ENCODE measurements at regions not wholly inside any gene's neighbourhood (a gene's known extent, or its start where the extent isn't known, plus 50 kb on each side); places are given as distances from the start of the nearest gene placed in this dataset.

GRCh38 chr12:116382686-116383530, 105.4 kb upstream of the MED13L start:
- no peak for DNase-seq

GRCh38 chr12:116384175-116384574, 106.7 kb upstream of the MED13L start:
- no peak for DNase-seq

GRCh38 chr12:116384691-116385485, 107.4 kb upstream of the MED13L start:
- no peak for DNase-seq

GRCh38 chr12:116385486-116386217, 108.2 kb upstream of the MED13L start:
- no peak for DNase-seq

- no peak for DNase-seq
These were observed 111.8 kb upstream of the MED13L start for GRCh38 chr12:116389326-116389725.

GRCh38 chr12:116389990-116390389, 112.5 kb upstream of the MED13L start:
- DNase-seq = no peak

- no peak for DNase-seq
These were observed 113.2 kb upstream of the MED13L start for GRCh38 chr12:116390401-116391335.

- DNase-seq = no peak
These were observed 114.0 kb upstream of the MED13L start for GRCh38 chr12:116391501-116391900.

- DNase-seq = no peak
These were observed 114.6 kb upstream of the MED13L start for GRCh38 chr12:116392061-116392460.

- no peak for DNase-seq
These were observed 115.8 kb upstream of the MED13L start for GRCh38 chr12:116393255-116393654.

- DNase-seq = no peak
These were observed 116.6 kb upstream of the MED13L start for GRCh38 chr12:116393859-116394650.

- DNase-seq = no peak
These were observed 117.9 kb upstream of the MED13L start for GRCh38 chr12:116395396-116395795.

GRCh38 chr12:116397148-116397547, 119.7 kb upstream of the MED13L start:
- DNase-seq = no peak

GRCh38 chr12:116398193-116398592, 120.7 kb upstream of the MED13L start:
- DNase-seq = no peak

- no peak for DNase-seq
These were observed 121.6 kb upstream of the MED13L start for GRCh38 chr12:116399055-116399454.

- DNase-seq = no peak
These were observed 123.3 kb upstream of the MED13L start for GRCh38 chr12:116400636-116401372.

- DNase-seq = no peak
These were observed 124.1 kb upstream of the MED13L start for GRCh38 chr12:116401565-116401964.

- DNase-seq = no peak
These were observed 124.9 kb upstream of the MED13L start for GRCh38 chr12:116402163-116402939.

- DNase-seq = no peak
These were observed 126.1 kb upstream of the MED13L start for GRCh38 chr12:116403546-116403945.

GRCh38 chr12:116404247-116404646, 126.8 kb upstream of the MED13L start:
- DNase-seq = no peak

Data from activated CD4-positive, alpha-beta T cell treated with anti-CD3 and anti-CD28 coated beads for 4 hours (primary cell).